MM.1S (cell line): ENCODE measurements at regions not wholly inside any gene's neighbourhood (a gene's known extent, or its start where the extent isn't known, plus 50 kb on each side); places are given as distances from the start of the nearest gene placed in this dataset.

Source experiments
- EZH2 ChIP-seq: fragments of 300-600 bp; sonication (generic); optimal IDR thresholded peaks from 2 replicates; pipeline ENCODE3; 2017; ENCODE audit warnings: low read depth, mild to moderate bottlenecking, antibody characterized with exemption, low read length, mixed read lengths
- EZH2phosphoT487 ChIP-seq: fragments of 300-600 bp; sonication (generic); IDR thresholded peaks from 2 replicates; pipeline ENCODE4 v1.6.1; 2018; ENCODE audit warnings: antibody characterized with exemption, low read length
- TF ChIP-seq, protein P1 (sequence below): fragments of 300-600 bp; sonication (generic); IDR thresholded peaks from 2 replicates; pipeline ENCODE4 v1.5.1; 2016; ENCODE audit warnings: antibody characterized with exemption, low read length, mixed read lengths

GRCh38 chr3:68560728-68561127 lies 371.6 kb downstream of the TAFA4 start:
- TF ChIP-seq, protein P1, sequence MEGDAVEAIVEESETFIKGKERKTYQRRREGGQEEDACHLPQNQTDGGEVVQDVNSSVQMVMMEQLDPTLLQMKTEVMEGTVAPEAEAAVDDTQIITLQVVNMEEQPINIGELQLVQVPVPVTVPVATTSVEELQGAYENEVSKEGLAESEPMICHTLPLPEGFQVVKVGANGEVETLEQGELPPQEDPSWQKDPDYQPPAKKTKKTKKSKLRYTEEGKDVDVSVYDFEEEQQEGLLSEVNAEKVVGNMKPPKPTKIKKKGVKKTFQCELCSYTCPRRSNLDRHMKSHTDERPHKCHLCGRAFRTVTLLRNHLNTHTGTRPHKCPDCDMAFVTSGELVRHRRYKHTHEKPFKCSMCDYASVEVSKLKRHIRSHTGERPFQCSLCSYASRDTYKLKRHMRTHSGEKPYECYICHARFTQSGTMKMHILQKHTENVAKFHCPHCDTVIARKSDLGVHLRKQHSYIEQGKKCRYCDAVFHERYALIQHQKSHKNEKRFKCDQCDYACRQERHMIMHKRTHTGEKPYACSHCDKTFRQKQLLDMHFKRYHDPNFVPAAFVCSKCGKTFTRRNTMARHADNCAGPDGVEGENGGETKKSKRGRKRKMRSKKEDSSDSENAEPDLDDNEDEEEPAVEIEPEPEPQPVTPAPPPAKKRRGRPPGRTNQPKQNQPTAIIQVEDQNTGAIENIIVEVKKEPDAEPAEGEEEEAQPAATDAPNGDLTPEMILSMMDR: no peak
- no peak for TF ChIP-seq EZH2
- no peak for TF ChIP-seq EZH2phosphoT487
